ENCODE measurements at regions not wholly inside any gene's neighbourhood (a gene's known extent, or its start where the extent isn't known, plus 50 kb on each side); places are given as distances from the start of the nearest gene placed in this dataset.

DNA sequence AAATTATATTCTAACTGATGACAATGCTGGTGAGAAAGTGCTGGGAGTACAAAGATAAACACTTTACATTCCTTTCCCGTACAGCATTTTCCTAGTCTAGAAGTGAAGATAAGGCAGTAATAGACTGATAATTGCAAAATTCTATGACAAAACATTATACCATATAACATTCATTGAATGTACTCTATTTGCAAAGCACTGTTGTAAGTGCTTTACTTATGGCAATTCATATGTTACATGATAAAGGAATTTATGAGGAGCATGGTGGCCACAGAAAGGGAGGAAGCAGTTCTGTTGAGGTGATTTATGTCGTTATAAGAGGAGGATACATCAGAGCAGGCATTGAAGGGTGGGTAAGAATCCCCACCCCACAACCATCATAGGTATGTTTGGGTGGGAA, 434.8 kb downstream of the RAB38 start:
- Histone ChIP-seq H3K27ac (ENCODE audit: low read depth, low read length) (no peak overlapping the region), H3K4me3 (ENCODE audit: low read length) (no peak overlapping the region), H3K79me2 (ENCODE audit: control insufficient read depth, low read length) (no peaks in the 10 kb centered on the region), H4K20me1 (ENCODE audit: control insufficient read depth, insufficient read depth, low read depth, low read length) (no peaks in the 10 kb centered on the region), H3K4me2 (ENCODE audit: low read length) (no peak overlapping the region), H3K36me3 (ENCODE audit: control insufficient read depth, low read length) (no peaks in the 10 kb centered on the region), H3K9me3 (ENCODE audit: control insufficient read depth, insufficient read depth, low read length) (no peaks in the 10 kb centered on the region), H3F3A (ENCODE audit: control insufficient read depth, insufficient read depth) (no peaks in the 10 kb centered on the region), H3K27me3 (ENCODE audit: control insufficient read depth, low read length) (no peaks in the 10 kb centered on the region), H3K9me2 (replicated peaks; ENCODE audit: control insufficient read depth, low read length) (no peaks in the 10 kb centered on the region), H3K4me1 (ENCODE audit: control insufficient read depth, low read length) (no peaks in the 10 kb centered on the region)
- TF ChIP-seq EZH2phosphoT487 (IDR thresholded peaks at IDR 0.05; ENCODE audit: borderline replicate concordance, low read length), result no peak
- TF ChIP-seq, protein P1, sequence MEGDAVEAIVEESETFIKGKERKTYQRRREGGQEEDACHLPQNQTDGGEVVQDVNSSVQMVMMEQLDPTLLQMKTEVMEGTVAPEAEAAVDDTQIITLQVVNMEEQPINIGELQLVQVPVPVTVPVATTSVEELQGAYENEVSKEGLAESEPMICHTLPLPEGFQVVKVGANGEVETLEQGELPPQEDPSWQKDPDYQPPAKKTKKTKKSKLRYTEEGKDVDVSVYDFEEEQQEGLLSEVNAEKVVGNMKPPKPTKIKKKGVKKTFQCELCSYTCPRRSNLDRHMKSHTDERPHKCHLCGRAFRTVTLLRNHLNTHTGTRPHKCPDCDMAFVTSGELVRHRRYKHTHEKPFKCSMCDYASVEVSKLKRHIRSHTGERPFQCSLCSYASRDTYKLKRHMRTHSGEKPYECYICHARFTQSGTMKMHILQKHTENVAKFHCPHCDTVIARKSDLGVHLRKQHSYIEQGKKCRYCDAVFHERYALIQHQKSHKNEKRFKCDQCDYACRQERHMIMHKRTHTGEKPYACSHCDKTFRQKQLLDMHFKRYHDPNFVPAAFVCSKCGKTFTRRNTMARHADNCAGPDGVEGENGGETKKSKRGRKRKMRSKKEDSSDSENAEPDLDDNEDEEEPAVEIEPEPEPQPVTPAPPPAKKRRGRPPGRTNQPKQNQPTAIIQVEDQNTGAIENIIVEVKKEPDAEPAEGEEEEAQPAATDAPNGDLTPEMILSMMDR (IDR thresholded peaks at IDR 0.05; ENCODE audit: low read depth, low read length, poor library complexity, severe bottlenecking), result no peak

DNA sequence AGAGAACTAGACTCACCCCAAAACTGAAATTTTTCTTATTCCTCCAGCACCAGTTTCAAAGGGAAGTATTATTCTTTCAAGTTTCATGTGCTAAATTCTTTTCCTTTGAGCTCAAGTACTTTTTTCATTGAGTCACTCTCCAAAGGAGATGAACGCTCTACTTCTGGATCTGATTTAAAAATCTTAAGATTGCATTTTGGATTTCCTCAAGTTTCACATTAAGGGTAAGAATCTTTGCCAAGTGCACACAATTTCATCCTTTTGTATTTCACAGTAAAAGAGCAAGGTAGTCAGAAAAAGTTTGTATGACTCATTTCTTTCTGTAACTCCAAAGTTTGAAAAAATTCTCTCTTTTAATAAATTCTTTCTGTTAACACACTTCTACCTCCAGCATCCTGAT, 435.5 kb downstream of the RAB38 start:
- Histone ChIP-seq H3K9me3 (ENCODE audit: control insufficient read depth, insufficient read depth, low read length) (no peaks in the 10 kb centered on the region), H3F3A (ENCODE audit: control insufficient read depth, insufficient read depth) (no peaks in the 10 kb centered on the region), H3K4me1 (ENCODE audit: control insufficient read depth, low read length) (no peaks in the 10 kb centered on the region), H4K20me1 (ENCODE audit: control insufficient read depth, insufficient read depth, low read depth, low read length) (no peaks in the 10 kb centered on the region), H3K4me3 (ENCODE audit: low read length) (no peak overlapping the region), H3K9me2 (replicated peaks; ENCODE audit: control insufficient read depth, low read length) (no peaks in the 10 kb centered on the region), H3K27me3 (ENCODE audit: control insufficient read depth, low read length) (no peaks in the 10 kb centered on the region), H3K79me2 (ENCODE audit: control insufficient read depth, low read length) (no peaks in the 10 kb centered on the region), H3K27ac (ENCODE audit: low read depth, low read length) (no peak overlapping the region), H3K36me3 (ENCODE audit: control insufficient read depth, low read length) (no peaks in the 10 kb centered on the region), H3K4me2 (ENCODE audit: low read length) (no peak overlapping the region)
- TF ChIP-seq, protein P1 (IDR thresholded peaks at IDR 0.05; ENCODE audit: low read depth, low read length, poor library complexity, severe bottlenecking), result no peak
- TF ChIP-seq EZH2phosphoT487 (IDR thresholded peaks at IDR 0.05; ENCODE audit: borderline replicate concordance, low read length), result no peak

DNA sequence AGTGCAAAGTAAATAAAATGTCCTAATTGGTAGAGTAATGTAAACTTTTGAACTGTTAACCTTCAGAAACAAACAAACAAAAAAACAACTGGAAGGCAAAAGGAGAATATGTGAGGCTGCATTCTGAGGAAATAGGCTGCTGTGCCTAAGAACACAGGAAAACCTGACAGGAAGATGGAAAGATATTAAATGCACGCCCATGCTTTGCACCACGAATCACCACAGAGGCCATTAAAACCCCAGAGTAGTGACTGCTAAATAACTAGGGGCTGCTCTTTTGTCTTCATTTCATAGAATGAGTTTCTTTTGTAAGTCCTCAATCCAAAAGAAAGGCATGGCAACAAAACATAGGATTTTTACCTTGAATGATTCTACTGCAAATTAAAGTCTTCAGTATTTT, 436.0 kb downstream of the RAB38 start:
- Histone ChIP-seq H3K27ac (ENCODE audit: low read depth, low read length) (no peak overlapping the region), H3K79me2 (ENCODE audit: control insufficient read depth, low read length) (no peaks in the 10 kb centered on the region), H3F3A (ENCODE audit: control insufficient read depth, insufficient read depth) (no peaks in the 10 kb centered on the region), H3K9me2 (replicated peaks; ENCODE audit: control insufficient read depth, low read length) (no peaks in the 10 kb centered on the region; the same call in 1 of the 2 replicates), H3K4me1 (ENCODE audit: control insufficient read depth, low read length) (no peaks in the 10 kb centered on the region), H4K20me1 (ENCODE audit: control insufficient read depth, insufficient read depth, low read depth, low read length) (no peaks in the 10 kb centered on the region), H3K4me2 (ENCODE audit: low read length) (no peak overlapping the region), H3K27me3 (ENCODE audit: control insufficient read depth, low read length) (no peaks in the 10 kb centered on the region), H3K9me3 (ENCODE audit: control insufficient read depth, insufficient read depth, low read length) (no peaks in the 10 kb centered on the region), H3K36me3 (ENCODE audit: control insufficient read depth, low read length) (no peaks in the 10 kb centered on the region), H3K4me3 (ENCODE audit: low read length) (no peak overlapping the region)
- TF ChIP-seq EZH2phosphoT487 (IDR thresholded peaks at IDR 0.05; ENCODE audit: borderline replicate concordance, low read length), result no peak
- TF ChIP-seq, protein P1 (IDR thresholded peaks at IDR 0.05; ENCODE audit: low read depth, low read length, poor library complexity, severe bottlenecking), result no peak

DNA sequence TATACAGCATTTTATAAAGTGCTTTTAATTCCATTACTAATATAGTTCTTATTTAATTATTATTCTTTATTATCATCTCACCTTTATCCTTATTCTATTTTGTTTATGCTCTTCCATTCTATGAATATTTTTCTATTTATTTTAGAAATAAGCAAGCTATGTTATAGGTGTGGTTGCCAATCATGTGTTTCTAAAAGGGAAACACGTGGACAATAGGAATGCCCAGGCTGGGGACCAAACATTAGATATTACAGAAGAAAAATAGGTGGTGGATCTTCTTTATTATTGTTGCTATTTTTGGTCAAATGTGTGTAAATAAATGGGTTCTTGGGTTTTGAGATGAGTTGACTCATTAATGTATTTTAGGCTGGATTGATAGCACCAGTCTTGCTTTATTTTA, 438.3 kb downstream of the RAB38 start:
- Histone ChIP-seq H3K27me3 (ENCODE audit: control insufficient read depth, low read length) (no peaks in the 10 kb centered on the region), H3K36me3 (ENCODE audit: control insufficient read depth, low read length) (no peaks in the 10 kb centered on the region), H3K27ac (ENCODE audit: low read depth, low read length) (no peak overlapping the region), H3K4me2 (ENCODE audit: low read length) (no peak overlapping the region), H3K4me1 (ENCODE audit: control insufficient read depth, low read length) (no peaks in the 10 kb centered on the region), H4K20me1 (ENCODE audit: control insufficient read depth, insufficient read depth, low read depth, low read length) (no peaks in the 10 kb centered on the region), H3F3A (ENCODE audit: control insufficient read depth, insufficient read depth) (no peaks in the 10 kb centered on the region), H3K4me3 (ENCODE audit: low read length) (no peak overlapping the region), H3K9me3 (ENCODE audit: control insufficient read depth, insufficient read depth, low read length) (no peaks in the 10 kb centered on the region), H3K9me2 (replicated peaks; ENCODE audit: control insufficient read depth, low read length) (no peaks in the 10 kb centered on the region; the same call in 1 of the 2 replicates), H3K79me2 (ENCODE audit: control insufficient read depth, low read length) (no peaks in the 10 kb centered on the region)
- no peak for TF ChIP-seq EZH2phosphoT487 (IDR thresholded peaks at IDR 0.05; ENCODE audit: borderline replicate concordance, low read length)
- TF ChIP-seq, protein P1 (IDR thresholded peaks at IDR 0.05; ENCODE audit: low read depth, low read length, poor library complexity, severe bottlenecking), result no peak
